DMS153 treated with DMSO at 0.1 percent for 48 hours (cell line): ENCODE measurements at regions not wholly inside any gene's neighbourhood (a gene's known extent, or its start where the extent isn't known, plus 50 kb on each side); places are given as distances from the start of the nearest gene placed in this dataset.

Source experiments
- DNase-seq: peaks from one replicate; lab custom pipeline; 2025; ENCODE audit not compliant: unreplicated experiment; lab: John Stamatoyannopoulos, UW

- no peak for DNase-seq
These were observed 100.3 kb downstream of the LRIG3 start for GRCh38 chr12:58819985-58820384.
